K562 (cell line): ENCODE measurements at regions not wholly inside any gene's neighbourhood (a gene's known extent, or its start where the extent isn't known, plus 50 kb on each side); places are given as distances from the start of the nearest gene placed in this dataset.

Experiments used
- ATAC-seq: fragments of 200-7000 bp; cut with Tn5 transposase; 3 replicates; pipeline ENCODE4 v1.9.1; 2020; ENCODE audit warnings: moderate library complexity
- BruUV-seq: library from RNA; stranded (reverse); fragments of 400-500 nt; replicated peaks from 2 replicates; lab custom pipeline; 2021; lab: Mats Ljungman, UMichigan
- CTCF ChIA-PET: fragments of 300-600 bp; formaldehyde crosslinking; extraction: SDS; loops from one replicate; lab custom pipeline; 2021; ENCODE audit warnings: low intra/inter-chr PET ratio; lab: Yijun Ruan, JAX
- POLR2A ChIA-PET: fragments of 300-600, 350-650 bp; sonication (Branson Sonifier 250); formaldehyde crosslinking; extraction: SDS; loops from one replicate; lab custom pipeline; 2021; ENCODE audit warnings: antibody characterized with exemption, inconsistent platforms; lab: Yijun Ruan, JAX
- DNase-seq, 4 experiments: peaks; one replicate each; pipeline versions ENCODE4 v3.0.0 to v3.0.0-alpha.2; 2011 to 2018; ENCODE audit warnings: low spot score in 3 of 4, mixed read lengths in 3 of 4; ENCODE audit errors: extremely low read depth in 1 of 4
- FAIRE-seq: peaks from 2 replicates; lab custom pipeline; 2011; peaks lifted over from hg19 to GRCh38; lab: Jason Lieb, UNC
- H2AFZ ChIP-seq: 2 replicates; pipeline ENCODE4 v1.6.0; 2011; ENCODE audit warnings: low read depth, low read length, control low read depth, inconsistent platforms
- H3K27ac ChIP-seq: fragments of 200-600 bp; 3 replicates; pipeline ENCODE4 v1.8.0; 2011; ENCODE audit warnings: low read depth, mild to moderate bottlenecking, control low read depth, inconsistent platforms, low read length, moderate library complexity, mixed read lengths; ENCODE audit errors: extremely low read depth
- H3K27me3 ChIP-seq, 2 experiments: fragments of 300-600 bp in 1 of 2; 2 replicates in 1 of 2; 3 replicates in 1 of 2; pipeline versions ENCODE4 v1.6.0 to v1.8.0; 2011; ENCODE audit warnings: inconsistent platforms in 2 of 2, low read length in 2 of 2, mild to moderate bottlenecking in 1 of 2, mixed read lengths in 1 of 2, moderate library complexity in 1 of 2; ENCODE audit not compliant: control insufficient read depth in 2 of 2, insufficient read depth in 2 of 2
- H3K36me3 ChIP-seq: fragments of 300-600 bp; 3 replicates; pipeline ENCODE4 v1.8.0; 2011; ENCODE audit warnings: mild to moderate bottlenecking, low read length, inconsistent platforms; ENCODE audit not compliant: control insufficient read depth, insufficient read depth
- H3K4me1 ChIP-seq, 2 experiments: fragments of 200-600 bp in 1 of 2; replicated peaks in 1 of 2; 2 replicates in 1 of 2; 3 replicates in 1 of 2; pipeline versions ENCODE4 v1.5.1 to v1.8.0; 2011; ENCODE audit warnings: inconsistent platforms in 2 of 2, low read length in 2 of 2, mild to moderate bottlenecking in 1 of 2, mixed read lengths in 1 of 2, moderate library complexity in 1 of 2; ENCODE audit not compliant: control insufficient read depth in 2 of 2, insufficient read depth in 2 of 2
- H3K4me2 ChIP-seq: 2 replicates; pipeline ENCODE4 v1.6.1; 2011; ENCODE audit warnings: low read length, control low read depth, inconsistent platforms, mixed read lengths; ENCODE audit not compliant: insufficient read depth
- H3K4me3 ChIP-seq: fragments of 200-600 bp; sonication (generic), shearing (Covaris generic); 2 replicates; pipeline ENCODE4 v1.5.1; 2016; ENCODE audit warnings: control low read depth, inconsistent platforms
- H3K79me2 ChIP-seq: fragments of 200-600 bp; 3 replicates; pipeline ENCODE4 v1.8.0; 2011; ENCODE audit warnings: low read length, inconsistent platforms; ENCODE audit not compliant: control insufficient read depth, insufficient read depth
- H3K9ac ChIP-seq, 2 experiments: 2 replicates each; pipeline versions ENCODE4 v1.6.0 to v1.6.1; 2011; ENCODE audit warnings: low read depth in 2 of 2, low read length in 2 of 2, control low read depth in 1 of 2, inconsistent platforms in 1 of 2, mild to moderate bottlenecking in 1 of 2, mixed read lengths in 1 of 2; ENCODE audit not compliant: insufficient read depth in 1 of 2
- H3K9me1 ChIP-seq: one replicate; pipeline ENCODE4 v1.6.0; 2011; ENCODE audit warnings: inconsistent platforms, mild to moderate bottlenecking, low read length, moderate library complexity; ENCODE audit not compliant: control insufficient read depth, insufficient read depth
- H3K9me3 ChIP-seq: replicated peaks from 2 replicates; pipeline ENCODE4 v1.5.1; 2011; ENCODE audit warnings: low read depth, low read length, inconsistent platforms; ENCODE audit not compliant: control insufficient read depth, insufficient read depth
- H4K20me1 ChIP-seq: replicated peaks from 2 replicates; pipeline ENCODE4 v1.6.1; 2011; ENCODE audit warnings: low read length, inconsistent platforms, mixed read lengths; ENCODE audit not compliant: control insufficient read depth, insufficient read depth
- ADNP ChIP-seq: fragments of 200-800 bp; sonication (Bioruptor generic); IDR thresholded peaks from 2 replicates; pipeline ENCODE4 v1.6.1; 2016; ENCODE audit warnings: missing genetic modification characterization, missing compliant biosample characterization
- ATF1 ChIP-seq, 2 experiments: fragments of 450-650 bp in 1 of 2; IDR thresholded peaks; 2 replicates each; pipeline ENCODE4 v1.6.1; 2016; ENCODE audit warnings: missing compliant biosample characterization in 1 of 2, missing genetic modification characterization in 1 of 2
- BCLAF1 ChIP-seq, 2 experiments: fragments of 450-650 bp in 1 of 2; IDR thresholded peaks; 2 replicates each; pipeline ENCODE4 v1.6.1; 2011 to 2017; ENCODE audit warnings: low read depth in 2 of 2, antibody characterized with exemption in 1 of 2, borderline replicate concordance in 1 of 2, low read length in 1 of 2, mild to moderate bottlenecking in 1 of 2, mixed read lengths in 1 of 2; ENCODE audit not compliant: control insufficient read depth in 1 of 2
- HDAC8 ChIP-seq: fragments of 450-650 bp; IDR thresholded peaks from 2 replicates; pipeline ENCODE4 v1.6.1; 2016; ENCODE audit warnings: mild to moderate bottlenecking, missing genetic modification characterization, moderate library complexity, missing compliant biosample characterization
- HSF4 ChIP-seq: fragments of 250-450 bp; sonication (Bioruptor Pico); IDR thresholded peaks from 2 replicates; pipeline ENCODE4 v2.1.2; 2022; ENCODE audit warnings: mild to moderate bottlenecking, moderate library complexity, borderline replicate concordance
- MXI1 ChIP-seq: IDR thresholded peaks from 2 replicates; pipeline ENCODE4 v1.6.1; 2011; ENCODE audit warnings: low read depth, mild to moderate bottlenecking, improper control_type of control experiment, low read length
- POLR3G ChIP-seq: IDR thresholded peaks from 2 replicates; pipeline ENCODE4 v1.6.1; 2011; ENCODE audit not compliant: insufficient read length, insufficient replicate concordance; ENCODE audit errors: extremely low read depth
- SRSF9 ChIP-seq: fragments of 200-400 bp; formaldehyde crosslinking; IDR thresholded peaks from 2 replicates; pipeline ENCODE4 v1.6.1; 2017; ENCODE audit warnings: low read depth, low read length, borderline replicate concordance
- TRIM24 ChIP-seq, 2 experiments: fragments of 450-650 bp; IDR thresholded peaks; 2 replicates each; pipeline ENCODE4 v1.6.1; 2016
- ZNF785 ChIP-seq: fragments of 250-450 bp; sonication (Bioruptor Pico); IDR thresholded peaks from 2 replicates; pipeline ENCODE4 v1.4.0; 2020; ENCODE audit warnings: mild to moderate bottlenecking
- WGBS: fragments of 100-300 bp; shearing (Covaris generic); methylation state at CpG from one replicate; pipeline ENCODE4 v1.1.6; 2016; ENCODE audit warnings: low coverage, mixed read lengths; ENCODE audit not compliant: insufficient coverage; ENCODE audit errors: missing lambda C conversion rate; 5-methylcytosine and 5-hydroxymethylcytosine counted together
- in situ Hi-C: fragments of 300-500 bp; cut with MboI; formaldehyde crosslinking; loops from 4 replicates; pipeline ENCODE4 v1.15.0; 2018; ENCODE audit warnings: inconsistent platforms, mixed read lengths
- intact Hi-C: fragments of 100-400 bp; cut with micrococcal nuclease; formaldehyde crosslinking; loops from 2 replicates; pipeline ENCODE4 v1.14.2; 2022
- TF ChIP-seq, protein P1 (sequence below), 2 experiments: IDR thresholded peaks; 2 replicates each; pipeline ENCODE4 v1.6.1; 2012; ENCODE audit warnings: improper control_type of control experiment in 2 of 2, low read depth in 2 of 2, low read length in 2 of 2, borderline replicate concordance in 1 of 2
- TF ChIP-seq, protein P2 (sequence below): fragments of 450-650 bp; formaldehyde crosslinking; IDR thresholded peaks from 2 replicates; pipeline ENCODE4 v1.4.0; 2022; ENCODE audit warnings: missing genetic modification characterization
- TF ChIP-seq, protein P3 (sequence below): fragments of 450-650 bp; IDR thresholded peaks from 2 replicates; pipeline ENCODE4 v1.6.1; 2016; ENCODE audit warnings: low read depth, mild to moderate bottlenecking, moderate library complexity

GRCh38 chr16:80208015-80208414, 332.8 kb upstream of the DYNLRB2 start (continued):
- TF ChIP-seq, protein P1, sequence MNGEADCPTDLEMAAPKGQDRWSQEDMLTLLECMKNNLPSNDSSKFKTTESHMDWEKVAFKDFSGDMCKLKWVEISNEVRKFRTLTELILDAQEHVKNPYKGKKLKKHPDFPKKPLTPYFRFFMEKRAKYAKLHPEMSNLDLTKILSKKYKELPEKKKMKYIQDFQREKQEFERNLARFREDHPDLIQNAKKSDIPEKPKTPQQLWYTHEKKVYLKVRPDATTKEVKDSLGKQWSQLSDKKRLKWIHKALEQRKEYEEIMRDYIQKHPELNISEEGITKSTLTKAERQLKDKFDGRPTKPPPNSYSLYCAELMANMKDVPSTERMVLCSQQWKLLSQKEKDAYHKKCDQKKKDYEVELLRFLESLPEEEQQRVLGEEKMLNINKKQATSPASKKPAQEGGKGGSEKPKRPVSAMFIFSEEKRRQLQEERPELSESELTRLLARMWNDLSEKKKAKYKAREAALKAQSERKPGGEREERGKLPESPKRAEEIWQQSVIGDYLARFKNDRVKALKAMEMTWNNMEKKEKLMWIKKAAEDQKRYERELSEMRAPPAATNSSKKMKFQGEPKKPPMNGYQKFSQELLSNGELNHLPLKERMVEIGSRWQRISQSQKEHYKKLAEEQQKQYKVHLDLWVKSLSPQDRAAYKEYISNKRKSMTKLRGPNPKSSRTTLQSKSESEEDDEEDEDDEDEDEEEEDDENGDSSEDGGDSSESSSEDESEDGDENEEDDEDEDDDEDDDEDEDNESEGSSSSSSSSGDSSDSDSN (IDR thresholded peaks at IDR 0.05; ENCODE audit: borderline replicate concordance in 1 of 2, low read depth in 2 of 2, low read length in 2 of 2) = no peak

GRCh38 chr16:80203821-80204220, 337.0 kb upstream of the DYNLRB2 start:
- Histone ChIP-seq H3K9me1 (no peaks in the 10 kb centered on the region), H2AFZ (no peak overlapping the region), H3K27ac (no peak overlapping the region), H3K79me2 (no peaks in the 10 kb centered on the region), H3K4me2 (no peak overlapping the region), H3K36me3 (no peaks in the 10 kb centered on the region), H4K20me1 (0 out of 2 replicates have a peak, but pooled peaks cover 3% of the 10 kb centered on the region), H3K27me3 (no peaks in the 10 kb centered on the region), H3K9ac (no peak overlapping the region), H3K9me3 (no peaks in the 10 kb centered on the region), H3K4me3 (no peak overlapping the region), H3K4me1 (no peaks in the 10 kb centered on the region)
- intact Hi-C loops (no loop called here), in situ Hi-C loops (no loop called here)
- ChIA-PET CTCF (no interaction called here), POLR2A (no interaction called here)
- ATAC-seq = no peak
- BruUV-seq = no TSS peak
- DNase-seq = no peak
- FAIRE-seq = no peak
- 3% methylated on average over 3 of the region's 3 CpGs for WGBS
- no peak for TF ChIP-seq HSF4
- TF ChIP-seq MXI1 = no peak
- no peak for TF ChIP-seq ADNP (tag)
- no peak for TF ChIP-seq POLR3G
- TF ChIP-seq, protein P2, sequence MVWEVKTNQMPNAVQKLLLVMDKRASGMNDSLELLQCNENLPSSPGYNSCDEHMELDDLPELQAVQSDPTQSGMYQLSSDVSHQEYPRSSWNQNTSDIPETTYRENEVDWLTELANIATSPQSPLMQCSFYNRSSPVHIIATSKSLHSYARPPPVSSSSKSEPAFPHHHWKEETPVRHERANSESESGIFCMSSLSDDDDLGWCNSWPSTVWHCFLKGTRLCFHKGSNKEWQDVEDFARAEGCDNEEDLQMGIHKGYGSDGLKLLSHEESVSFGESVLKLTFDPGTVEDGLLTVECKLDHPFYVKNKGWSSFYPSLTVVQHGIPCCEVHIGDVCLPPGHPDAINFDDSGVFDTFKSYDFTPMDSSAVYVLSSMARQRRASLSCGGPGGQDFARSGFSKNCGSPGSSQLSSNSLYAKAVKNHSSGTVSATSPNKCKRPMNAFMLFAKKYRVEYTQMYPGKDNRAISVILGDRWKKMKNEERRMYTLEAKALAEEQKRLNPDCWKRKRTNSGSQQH (CRISPR knock-in tag) = no peak
- TF ChIP-seq, protein P3, sequence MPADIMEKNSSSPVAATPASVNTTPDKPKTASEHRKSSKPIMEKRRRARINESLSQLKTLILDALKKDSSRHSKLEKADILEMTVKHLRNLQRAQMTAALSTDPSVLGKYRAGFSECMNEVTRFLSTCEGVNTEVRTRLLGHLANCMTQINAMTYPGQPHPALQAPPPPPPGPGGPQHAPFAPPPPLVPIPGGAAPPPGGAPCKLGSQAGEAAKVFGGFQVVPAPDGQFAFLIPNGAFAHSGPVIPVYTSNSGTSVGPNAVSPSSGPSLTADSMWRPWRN = no peak
- TF ChIP-seq TRIM24 (IDR thresholded peaks at IDR 0.05) = no peak
- no peak for TF ChIP-seq SRSF9
- TF ChIP-seq ZNF785 (CRISPR knock-in tag) = no peak
- no peak for TF ChIP-seq BCLAF1 (IDR thresholded peaks at IDR 0.05; ENCODE audit: borderline replicate concordance in 1 of 2, control insufficient read depth in 1 of 2, low read depth in 2 of 2, low read length in 1 of 2)
- no peak for TF ChIP-seq ATF1 (CRISPR knock-in tag; IDR thresholded peaks at IDR 0.05)
- TF ChIP-seq ATF1 (tag; IDR thresholded peaks at IDR 0.05) = no peak
- TF ChIP-seq HDAC8 (tag) = no peak
